Right kidney (tissue), 1 donor: ENCODE measurements at regions not wholly inside any gene's neighbourhood (a gene's known extent, or its start where the extent isn't known, plus 50 kb on each side); places are given as distances from the start of the nearest gene placed in this dataset.

Experiments
- DNase-seq: peaks from one replicate; pipeline ENCODE4 v3.0.0-alpha.2; 2016

DNA sequence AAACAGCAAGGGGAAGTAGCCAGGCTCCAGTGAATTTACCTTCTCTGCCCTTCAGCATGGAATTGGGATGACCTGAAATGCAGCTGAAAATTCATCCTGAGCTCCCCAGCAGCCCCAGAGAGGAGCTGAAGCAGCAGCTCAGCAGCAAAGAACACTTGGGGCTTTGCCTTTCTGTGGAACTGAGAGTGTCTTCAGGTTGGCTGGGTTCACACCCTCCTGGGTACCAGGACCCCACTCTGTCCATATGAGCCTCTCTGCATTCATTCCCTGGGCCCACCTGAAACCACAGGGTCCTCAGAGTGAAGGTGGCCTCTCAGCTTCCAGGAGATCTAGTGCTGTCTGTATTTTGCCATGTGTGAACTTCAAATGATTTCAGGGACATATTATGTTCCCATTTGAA is 429.2 kb downstream of the MN1 start:
- DNase-seq, result no peak

DNA sequence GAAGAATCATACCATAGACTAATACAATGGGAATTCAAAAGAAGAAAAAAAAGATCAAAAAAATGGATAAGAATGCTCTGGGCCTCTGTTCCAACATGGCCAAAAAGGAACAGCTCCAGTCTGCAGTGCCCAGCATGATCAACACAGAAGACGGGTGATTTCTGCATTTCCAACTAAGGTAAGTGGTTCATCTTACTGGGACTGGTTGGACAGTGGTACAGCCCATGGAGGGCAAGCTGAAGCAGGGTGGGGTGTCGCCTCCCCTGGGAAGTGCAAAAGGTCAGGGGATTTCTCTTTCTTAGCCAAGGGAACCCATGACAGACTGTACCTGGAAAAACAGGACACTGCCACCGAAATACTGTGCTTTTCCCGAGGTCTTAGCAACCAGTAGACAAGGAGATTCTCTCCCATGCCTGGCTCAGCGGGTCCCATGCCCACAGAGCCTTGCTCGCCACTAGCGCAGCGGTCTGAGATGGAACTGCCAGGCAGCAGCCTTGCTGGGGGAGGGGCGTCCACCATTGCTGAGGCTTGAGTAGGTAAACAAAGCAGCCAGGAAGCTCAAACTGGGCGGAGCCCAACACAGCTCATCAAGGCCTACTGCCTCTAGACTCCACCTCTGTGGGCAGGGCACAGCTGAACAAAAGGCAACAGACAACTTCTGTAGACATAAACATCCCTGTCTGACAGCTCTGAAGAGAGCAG is 428.4 kb downstream of the MN1 start:
- peak; percentile 30 for DNase-seq

DNA sequence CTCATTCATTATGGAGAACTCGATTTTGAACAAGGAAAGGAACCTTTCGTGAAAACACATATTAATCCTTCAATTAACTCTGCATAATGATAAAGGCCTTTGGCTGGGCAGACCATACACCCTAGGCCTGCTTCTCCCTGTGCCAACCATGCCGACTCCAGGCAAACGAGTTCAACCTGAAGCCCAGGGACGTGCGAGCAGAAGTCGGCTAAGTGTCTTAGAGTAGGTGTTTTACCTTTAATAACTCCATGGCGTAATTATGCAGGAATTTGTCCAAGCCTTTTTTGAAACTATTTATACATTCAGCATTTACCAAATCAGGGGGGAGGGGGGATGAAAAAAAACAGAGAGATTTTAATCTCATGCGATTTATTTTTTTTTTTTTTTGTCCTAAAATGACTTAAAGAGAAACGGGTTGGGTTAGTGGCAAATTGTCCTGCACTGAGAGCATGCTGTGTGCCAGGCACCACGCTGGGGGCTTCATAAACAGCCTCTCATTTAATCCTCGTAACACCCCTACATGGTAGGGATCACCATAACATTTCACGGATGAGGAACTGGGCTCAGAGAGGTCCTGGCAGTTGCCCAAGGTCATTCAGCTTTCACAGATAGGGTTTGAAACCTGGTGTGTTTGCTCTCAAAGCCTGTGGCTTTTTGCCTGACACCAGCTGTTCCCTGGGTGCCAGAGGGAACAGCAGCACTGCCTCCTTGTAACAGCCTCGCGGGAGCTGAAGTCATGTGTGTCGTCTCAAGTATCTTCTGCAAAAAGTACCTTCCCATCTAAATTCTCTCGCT is 423.9 kb downstream of the MN1 start:
- peak; percentile 26 for DNase-seq

DNA sequence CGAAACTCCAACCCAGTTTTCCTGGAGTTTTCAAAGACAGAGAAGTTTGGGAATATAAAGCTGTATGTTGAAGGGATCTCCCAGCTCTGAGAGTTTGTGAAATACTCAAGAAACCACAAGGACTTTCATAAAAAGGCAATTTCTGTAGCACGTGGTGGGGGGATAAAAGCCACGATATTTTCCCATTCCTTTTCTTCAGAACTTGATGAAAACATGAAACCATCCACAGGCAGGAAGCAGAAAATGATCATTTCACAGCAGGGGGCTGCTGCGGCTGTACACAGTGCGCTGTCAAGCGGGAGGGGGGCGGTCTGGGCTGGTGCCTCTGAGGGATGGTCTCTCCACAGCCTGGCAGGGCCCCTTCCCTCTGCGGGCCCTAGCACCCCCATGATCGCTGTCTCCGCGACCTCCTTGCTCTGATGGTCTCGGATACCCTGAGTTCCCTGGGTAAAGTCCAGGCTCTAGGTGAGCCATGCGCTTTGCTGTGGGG is 423.2 kb downstream of the MN1 start:
- DNase-seq, result peak; percentile 26

DNA sequence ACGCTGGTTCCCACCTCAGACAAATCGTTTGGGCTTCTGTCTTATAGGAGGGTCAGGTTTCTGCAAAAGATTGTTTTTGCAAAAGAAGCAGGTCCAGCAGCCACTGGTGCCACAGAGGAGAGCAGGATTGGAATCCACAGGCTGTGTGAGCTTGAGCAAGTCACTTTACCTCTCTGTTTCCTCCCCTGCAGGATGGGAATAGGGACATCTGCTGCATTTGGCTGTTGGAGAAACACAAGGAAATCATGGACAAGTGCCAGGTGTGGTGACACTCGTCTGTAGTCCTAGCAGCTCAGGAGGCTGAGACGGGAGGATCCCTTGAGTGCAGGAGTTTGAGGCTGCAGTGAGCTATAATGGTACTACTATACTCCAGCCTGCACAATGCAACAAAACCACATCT is 422.6 kb downstream of the MN1 start:
- DNase-seq, result no peak

DNA sequence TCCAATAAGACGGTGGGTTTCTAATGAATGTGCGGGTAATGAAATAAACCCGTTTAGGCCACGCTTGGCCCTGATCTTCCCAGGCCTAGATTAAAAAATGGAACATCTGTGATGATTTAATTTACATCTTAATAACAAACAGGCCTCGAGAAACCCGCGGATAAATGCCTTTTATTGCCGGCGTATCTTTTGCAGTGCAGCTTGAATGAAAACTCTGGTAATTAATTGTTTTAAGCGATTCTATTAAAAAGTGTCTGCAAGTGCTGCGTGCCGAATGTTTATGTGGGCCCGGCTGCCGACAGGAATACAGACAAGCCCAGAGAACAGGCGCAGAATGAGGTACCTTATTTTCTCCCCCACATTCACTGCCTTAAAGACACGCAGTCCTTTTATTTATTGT is 420.7 kb downstream of the MN1 start:
- DNase-seq, result no peak

DNA sequence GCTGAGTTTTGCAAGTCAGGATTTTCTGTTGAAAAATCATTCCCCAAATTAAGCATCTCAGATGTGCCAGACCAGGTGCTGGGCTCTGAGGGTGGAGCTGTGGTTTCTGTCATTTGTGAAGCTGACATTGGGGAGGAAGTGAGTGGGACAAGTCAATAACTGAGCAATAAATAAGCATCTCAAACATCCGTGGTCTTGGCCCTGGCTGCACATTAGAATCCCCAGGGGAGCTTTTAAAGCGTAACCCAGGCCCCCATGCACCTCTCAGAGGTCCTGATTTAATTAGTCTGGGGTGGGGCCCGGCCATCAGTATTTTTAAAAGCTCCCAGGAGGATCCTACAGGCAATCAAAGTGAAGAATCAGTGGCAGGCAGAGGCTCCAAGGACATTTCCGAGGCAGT is 420.0 kb downstream of the MN1 start:
- no peak for DNase-seq

DNA sequence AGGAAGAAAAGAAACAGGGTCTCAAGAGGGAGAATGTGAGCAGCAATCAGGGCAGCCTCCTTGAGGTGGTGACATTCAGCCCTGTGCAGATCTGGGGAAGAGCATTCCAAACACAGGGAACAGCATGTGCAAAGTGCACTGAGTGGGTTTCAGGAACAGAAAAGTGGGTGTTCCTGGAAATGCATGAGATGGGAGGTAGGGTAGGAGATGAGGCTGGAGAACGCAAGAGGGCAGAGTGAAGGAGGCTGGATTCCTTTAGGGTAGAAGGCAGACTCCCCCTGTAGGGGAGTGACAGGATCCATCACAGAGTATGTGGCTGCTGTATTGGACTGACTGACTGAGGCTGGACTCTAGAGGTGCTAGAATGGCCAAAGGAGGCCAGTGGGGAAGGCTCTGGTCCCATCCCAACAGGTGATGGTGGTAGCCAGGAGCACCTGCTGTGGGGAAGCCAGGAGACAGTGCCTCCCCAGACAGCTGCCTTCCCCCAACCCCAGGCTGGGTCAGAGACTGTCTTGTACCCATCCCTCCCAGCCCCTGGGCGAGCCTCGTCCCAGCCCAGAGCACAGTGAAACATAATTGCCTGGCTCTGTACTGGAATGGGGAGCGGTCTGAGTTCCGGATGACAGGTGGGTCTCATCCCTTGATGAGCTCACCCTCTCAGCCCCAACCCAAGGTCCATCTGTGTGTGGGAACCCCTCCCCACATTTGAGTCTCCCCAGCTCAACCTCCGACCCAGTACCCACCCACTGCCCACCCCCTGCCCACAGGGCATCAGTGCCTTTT is 419.4 kb downstream of the MN1 start:
- no peak for DNase-seq

DNA sequence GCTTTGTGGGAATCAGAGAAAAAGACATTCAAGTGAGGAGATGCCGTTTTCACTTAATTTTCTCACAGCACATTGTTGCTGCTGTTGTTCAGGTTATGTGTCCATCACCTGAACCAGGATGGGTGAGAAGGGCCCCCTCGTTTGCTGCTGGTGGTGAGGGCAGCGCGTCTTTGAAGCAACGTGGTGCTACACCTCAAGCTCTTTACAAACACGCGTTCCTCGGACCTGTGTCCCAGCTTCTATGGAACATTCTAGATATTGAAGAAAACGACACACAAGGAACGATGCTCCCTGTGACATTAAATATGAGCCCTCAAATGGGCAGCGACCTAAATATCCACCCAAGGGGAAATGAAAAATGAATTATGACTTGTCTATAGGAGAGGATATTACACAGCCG is 418.6 kb downstream of the MN1 start:
- DNase-seq, result no peak

DNA sequence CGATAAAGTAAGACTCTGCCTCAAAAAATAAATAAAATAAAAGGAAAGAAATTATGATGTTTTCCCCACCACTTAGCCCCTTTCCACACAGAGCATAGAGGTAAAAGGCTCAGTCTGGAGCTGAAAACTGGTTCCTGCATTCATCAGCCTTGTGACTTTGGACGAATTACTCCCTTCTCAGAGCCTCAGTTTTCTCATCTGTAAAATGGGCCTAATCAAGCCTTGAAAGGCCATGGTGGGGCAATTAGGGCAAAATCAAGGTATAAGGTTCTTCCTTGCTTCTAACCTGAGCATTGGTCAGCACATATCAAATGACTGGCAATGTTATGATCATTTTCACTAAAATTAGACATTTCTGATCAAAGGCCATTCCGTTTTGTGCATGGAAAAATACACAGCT is 417.7 kb downstream of the MN1 start:
- no peak for DNase-seq

DNA sequence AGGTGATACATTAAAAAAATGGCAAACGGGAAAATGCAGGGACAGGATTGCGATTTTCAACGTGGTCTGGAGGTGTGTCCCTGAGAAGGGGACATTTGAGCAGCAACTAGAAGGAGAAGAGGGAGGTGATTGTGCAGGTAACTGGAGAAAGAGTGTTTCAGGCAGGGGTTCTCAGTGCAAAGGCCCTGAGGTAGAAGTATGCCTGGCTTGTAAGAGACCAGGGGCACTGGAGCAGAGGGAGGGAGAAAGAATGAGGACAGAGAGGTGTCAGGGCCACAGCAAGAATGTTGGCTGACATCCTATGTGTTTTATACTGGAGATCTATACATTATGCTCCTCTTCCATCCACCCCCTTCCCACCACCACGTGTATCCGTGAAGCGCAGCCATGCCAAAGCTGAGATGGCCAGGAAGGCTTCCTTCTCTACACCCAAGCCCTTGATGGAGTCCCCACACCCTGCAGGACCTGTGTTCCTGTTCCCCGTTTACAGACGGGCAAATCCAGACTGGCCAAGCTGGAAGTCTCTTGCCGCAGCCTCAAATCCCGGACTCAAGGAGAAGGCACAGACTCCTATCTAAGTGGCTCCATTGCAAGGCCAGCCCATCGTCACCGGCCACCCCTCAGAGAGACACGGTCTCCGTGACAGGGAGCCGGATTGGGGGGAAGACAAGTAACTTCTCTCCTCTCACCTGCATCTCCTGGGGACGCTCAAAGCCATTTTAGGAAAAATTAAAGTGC is 416.1 kb downstream of the MN1 start:
- DNase-seq, result no peak

DNA sequence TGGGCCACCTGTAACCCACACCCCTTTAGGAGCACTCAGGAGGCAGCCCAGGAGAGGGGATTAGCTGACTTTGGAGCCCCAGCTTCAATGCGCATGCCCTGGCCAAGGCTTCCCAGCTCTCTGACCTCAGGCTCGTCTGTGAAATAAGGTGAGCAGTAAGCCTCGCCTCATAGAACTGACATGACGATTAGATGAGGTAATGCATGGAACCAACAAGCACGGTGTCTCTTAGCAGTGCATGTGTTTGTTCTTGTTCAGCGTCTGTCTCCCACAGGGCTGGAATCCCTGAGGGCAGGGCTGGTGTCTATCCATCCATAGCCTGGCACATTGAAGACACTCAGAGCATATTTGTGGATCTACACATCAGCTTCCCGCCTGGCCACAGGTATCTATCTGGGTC is 415.4 kb downstream of the MN1 start:
- no peak for DNase-seq

DNA sequence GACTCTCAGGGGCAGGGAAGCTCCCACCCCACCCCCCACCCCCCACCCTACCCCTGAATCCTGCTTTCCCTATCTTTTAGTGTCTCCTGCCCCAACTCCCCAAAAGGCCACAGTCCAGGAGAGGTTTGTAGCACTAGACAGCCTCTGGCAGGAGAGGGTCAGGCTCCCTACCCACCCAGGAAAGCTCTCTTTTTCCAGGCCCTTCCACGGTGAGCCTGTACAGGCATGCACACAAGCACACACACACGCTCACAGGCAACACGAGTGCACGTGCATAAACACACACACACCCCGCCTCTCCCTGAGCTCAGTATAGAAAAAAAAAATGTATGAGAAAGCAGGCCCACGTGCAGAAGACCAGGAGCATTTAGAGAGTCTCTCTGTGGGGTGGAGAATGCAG is 414.0 kb downstream of the MN1 start:
- DNase-seq, result no peak

DNA sequence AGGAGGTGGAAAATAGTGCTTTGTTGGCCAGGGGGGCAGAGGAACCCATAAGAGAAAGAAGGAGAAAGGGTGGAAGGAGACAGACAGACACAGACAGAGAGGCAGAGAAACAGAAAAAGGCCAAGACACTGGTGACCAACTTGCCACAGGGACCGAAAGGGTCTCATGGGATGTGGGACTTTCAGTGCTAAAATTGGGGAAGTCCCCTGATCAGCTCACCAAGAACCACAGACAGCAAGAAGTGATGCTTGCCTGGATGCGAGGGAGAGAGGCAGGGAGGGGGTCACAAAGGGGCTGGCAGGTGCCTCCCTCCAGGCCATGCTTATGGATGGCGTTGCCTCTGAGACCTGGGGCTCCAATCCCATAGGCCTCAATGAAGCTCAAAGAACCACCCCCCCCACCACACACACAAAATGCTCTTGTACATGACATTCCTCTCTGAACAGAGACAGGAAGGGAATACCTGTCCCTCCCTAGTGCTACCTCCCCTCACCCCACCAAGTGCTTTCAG is 413.4 kb downstream of the MN1 start:
- no peak for DNase-seq

DNA sequence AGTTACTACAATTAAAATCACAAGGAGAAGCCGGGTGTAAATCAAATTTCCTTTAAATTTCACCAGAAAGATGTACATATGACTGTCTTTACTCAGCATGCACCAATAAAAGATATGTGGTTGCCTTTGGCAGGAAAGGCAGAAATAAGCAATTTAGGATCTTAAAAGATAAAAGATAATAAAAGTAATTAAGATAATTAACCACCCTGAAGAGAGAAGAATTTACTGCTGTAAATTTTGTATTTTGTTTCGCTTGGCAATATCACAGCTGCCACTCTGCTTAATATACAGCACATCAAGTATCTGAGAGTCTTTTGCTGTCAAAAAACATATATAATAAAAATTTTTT is 411.9 kb downstream of the MN1 start:
- DNase-seq, result no peak

DNA sequence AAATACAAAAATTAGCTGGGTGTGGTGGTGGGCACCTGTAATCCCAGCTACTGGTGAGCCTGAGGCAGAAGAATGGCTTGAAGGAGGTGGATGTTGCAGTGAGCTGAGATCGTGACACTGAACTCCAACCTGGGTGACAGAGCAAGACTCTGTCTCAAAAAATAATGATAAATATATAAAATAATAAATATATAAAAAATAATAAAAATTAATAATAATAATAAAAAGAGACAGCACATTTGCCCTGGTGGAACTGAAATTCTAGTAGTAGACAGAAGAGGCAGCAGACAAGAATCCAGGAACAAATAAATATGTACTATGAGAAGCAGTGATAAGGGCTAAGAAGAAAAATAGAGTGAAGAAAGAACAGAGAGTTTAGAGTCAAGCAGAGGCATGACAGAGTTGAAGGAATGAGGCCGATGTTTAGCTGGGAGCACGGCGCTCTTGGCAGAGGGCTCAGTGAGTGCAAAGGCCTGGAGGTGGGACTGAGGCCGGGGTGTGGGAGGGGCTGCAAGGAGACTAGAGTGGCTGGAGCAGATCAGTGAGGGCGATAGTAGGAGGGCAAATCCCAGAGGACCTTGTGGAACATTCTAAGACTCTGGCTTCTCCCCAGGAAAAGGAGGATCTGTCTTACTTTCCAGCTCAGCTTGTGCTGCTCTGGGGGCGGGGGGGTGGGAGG is 410.3 kb downstream of the MN1 start:
- no peak for DNase-seq

DNA sequence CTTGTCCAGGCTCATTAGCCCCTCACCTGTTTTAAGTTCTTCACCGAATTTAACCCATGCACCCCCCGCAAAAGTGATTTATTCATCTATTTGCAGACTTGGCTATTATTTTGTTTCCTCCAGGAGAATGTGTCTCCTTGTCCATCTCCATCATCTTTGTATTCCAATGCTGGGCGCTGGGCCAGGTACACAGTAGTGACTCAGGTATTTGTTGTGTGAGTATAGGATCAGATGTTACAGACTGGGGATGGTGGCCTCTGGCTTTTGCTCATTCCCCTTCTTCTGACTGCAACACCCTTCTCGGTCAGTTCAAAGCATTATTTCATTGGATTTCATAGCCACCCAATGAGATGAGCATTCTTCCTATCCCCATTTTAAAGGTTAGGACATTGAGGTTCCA is 408.2 kb downstream of the MN1 start:
- no peak for DNase-seq

DNA sequence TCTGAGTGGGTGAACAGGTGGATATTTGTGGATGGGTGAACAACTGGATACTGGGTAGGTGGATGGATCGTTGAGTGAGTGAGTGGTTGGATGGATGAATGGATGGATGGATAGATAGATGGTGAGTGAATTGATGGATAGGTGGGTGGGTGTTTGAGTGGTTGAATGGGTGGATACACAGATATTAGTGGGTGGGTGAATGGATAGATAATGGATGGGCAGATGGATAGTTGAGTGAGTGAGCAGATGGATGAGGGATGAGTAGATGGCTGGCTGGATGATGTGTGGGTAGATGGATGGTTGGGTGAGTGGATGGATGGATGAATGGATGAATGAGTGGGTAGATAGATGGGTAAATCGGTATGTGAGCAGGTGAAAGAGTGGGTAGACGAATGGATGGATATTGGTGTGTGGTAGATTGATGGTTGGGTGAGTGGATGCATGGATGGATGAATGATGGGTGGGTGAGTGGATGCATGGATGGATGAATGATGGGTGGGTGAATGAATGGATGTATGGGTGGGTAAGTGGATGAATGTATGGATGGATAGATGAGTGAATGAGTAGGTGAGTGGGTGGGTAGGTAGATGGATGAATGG is 406.7 kb downstream of the MN1 start:
- no peak for DNase-seq

DNA sequence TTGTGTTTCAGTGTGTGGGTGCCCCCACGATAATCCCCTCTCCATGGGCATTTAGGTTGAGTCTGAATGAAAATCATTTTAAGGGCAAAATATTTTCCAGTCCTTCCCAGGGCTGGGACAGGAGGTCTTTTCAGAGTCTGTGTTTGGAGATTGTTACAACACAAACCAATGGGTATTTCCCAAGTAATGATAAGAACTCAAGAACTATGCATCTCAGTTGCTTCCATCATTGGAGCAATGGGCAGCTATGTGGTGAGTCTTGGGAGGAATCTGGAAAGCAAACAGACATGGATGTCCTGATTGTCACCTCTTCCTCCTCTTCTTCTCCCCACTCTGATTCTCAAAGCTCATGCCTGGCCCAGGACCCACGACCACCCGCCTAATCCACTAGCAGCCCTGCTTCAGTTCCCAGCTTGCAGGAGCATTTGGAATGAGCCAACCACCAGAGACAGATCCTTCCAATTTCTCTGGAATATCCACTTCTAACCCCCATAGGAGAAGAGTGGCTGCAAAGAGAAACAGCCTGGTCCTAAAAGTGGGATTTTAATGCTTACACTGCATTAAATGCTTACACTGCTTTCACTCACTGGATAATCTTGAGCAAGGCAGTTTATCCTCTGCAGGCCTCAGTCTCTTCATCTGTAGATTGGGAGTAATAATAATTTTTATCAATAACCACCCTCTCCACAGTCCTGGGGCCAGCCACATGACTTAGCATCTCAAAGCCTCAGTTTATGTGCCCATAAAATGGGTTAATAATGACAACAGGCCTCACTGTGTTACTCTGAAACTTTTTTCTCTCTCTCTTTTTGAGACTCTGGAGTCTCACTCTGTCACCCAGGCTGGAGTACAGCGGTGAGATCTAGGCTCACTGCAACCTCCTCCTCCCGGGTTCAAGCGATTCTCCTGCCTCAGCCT is 404.3 kb downstream of the MN1 start:
- DNase-seq, result no peak

DNA sequence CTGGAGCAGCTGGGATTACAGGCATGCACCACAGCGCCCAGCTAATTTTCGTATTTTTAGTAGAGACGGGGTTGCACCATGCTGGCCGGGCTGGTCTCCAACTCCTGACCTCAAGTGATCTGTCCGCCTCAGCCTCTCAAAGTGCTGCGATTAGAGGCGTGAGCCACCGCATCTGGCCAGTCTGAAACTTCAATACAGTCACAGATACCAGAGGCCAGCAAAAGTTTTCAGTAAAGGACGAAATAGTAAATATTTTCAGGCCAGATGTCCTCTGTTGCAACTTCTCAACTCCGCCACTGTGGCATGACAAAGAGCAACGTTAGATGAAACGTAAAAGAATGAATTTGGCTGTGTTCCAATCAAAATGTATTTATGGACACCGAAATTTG is 403.6 kb downstream of the MN1 start:
- no peak for DNase-seq
